Colonic mucosa (tissue), 4 donors: ENCODE measurements at regions not wholly inside any gene's neighbourhood (a gene's known extent, or its start where the extent isn't known, plus 50 kb on each side); places are given as distances from the start of the nearest gene placed in this dataset.

Source experiments
- DNase-seq: peaks from one replicate; pipeline ENCODE4 v3.0.0-alpha.2; 2020
- H3K27ac ChIP-seq: fragments of 200-600 bp; one replicate; pipeline ENCODE4 v1.8.0; 2021
- H3K27me3 ChIP-seq: fragments of 200-600 bp; one replicate; pipeline ENCODE4 v1.8.0; 2021
- H3K36me3 ChIP-seq: fragments of 200-600 bp; one replicate; pipeline ENCODE4 v1.8.0; 2021
- H3K4me1 ChIP-seq: fragments of 200-600 bp; one replicate; pipeline ENCODE4 v1.8.0; 2021; ENCODE audit warnings: mild to moderate bottlenecking
- H3K4me3 ChIP-seq: fragments of 200-600 bp; one replicate; pipeline ENCODE4 v1.8.0; 2021
- H3K9ac ChIP-seq, 2 donors: one replicate each; pipeline ENCODE4 v1.7.0; 2013; ENCODE audit warnings: control low read depth in 2 of 2, low read depth in 2 of 2, low read length in 2 of 2
- H3K9me3 ChIP-seq: fragments of 200-600 bp; one replicate; pipeline ENCODE4 v1.8.0; 2021
- CTCF ChIP-seq: fragments of 200-600 bp; IDR thresholded peaks from one replicate; pipeline ENCODE4 v1.8.0; 2022; ENCODE audit warnings: antibody characterized with exemption, mild to moderate bottlenecking
- intact Hi-C: fragments of 100-400 bp; cut with DNase I; formaldehyde crosslinking; loops from one replicate; pipeline ENCODE4 v1.14.1; 2022
- donor health status: healthy.
- donor health status: DM: no; HTN: no; CAD: no.
- donor health status: DM: no; HTN: no; CAD: no.

DNA sequence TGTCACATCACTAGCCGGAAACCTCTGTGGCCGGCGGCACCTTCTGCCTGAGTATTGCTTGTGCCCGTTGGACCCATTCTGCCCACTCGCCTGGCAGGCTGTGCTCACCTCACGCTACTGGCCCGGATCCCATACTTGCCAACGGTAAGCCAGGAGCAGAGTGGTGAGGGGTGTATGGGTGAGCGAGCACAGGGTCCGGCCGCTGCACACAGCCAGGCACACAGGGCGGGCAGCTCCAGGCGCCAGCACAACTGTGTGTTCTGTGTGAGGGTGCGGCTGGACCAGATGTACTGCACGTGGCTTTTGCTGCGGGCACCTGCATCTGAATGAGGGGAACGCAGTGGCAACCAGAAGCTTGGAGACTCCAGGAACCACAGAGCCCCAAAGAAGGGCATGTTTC lies 455.7 kb downstream of the CDH8 start:
- Histone ChIP-seq H3K27me3 (no peaks in the 10 kb centered on the region), H3K27ac (no peak overlapping the region), H3K4me3 (no peak overlapping the region), H3K4me1 (no peaks in the 10 kb centered on the region), H3K9me3 (no peaks in the 10 kb centered on the region), H3K36me3 (no peaks in the 10 kb centered on the region), H3K9ac (no peak overlapping the region)
- DNase-seq, result no peak
- TF ChIP-seq CTCF, result no peak
- intact Hi-C loops, result no loop called here

GRCh38 chr16:61579195-61579594 lies 457.0 kb downstream of the CDH8 start:
- intact Hi-C loops, result no loop called here
- Histone ChIP-seq H3K4me3 (no peak overlapping the region), H3K27ac (no peak overlapping the region), H3K27me3 (no peaks in the 10 kb centered on the region), H3K4me1 (no peaks in the 10 kb centered on the region), H3K9ac (no peak overlapping the region), H3K36me3 (no peaks in the 10 kb centered on the region), H3K9me3 (no peaks in the 10 kb centered on the region)
- TF ChIP-seq CTCF, result no peak
- DNase-seq, result no peak

DNA sequence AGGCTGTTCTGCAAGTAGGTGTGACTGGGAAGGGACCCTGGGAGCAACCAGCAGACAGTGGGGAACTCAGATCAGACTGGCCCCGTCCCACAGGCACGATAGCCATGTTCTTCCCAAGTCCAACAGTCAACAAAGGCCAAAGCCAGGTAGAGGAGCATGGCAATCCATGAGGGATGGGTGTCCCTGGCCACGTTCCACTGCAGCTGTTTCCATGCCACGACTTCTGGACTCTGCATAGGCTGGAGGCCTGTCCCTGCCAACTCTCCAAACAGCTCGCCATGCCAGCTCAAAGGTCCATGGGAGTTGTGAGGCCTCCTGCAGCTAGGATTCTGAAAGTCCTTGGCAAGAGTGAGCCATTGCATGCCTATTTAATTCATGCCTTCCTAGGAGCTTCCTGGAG lies 459.8 kb downstream of the CDH8 start:
- Histone ChIP-seq H3K9me3 (no peaks in the 10 kb centered on the region), H3K36me3 (no peaks in the 10 kb centered on the region), H3K27me3 (no peaks in the 10 kb centered on the region), H3K4me3 (no peak overlapping the region), H3K9ac (no peak overlapping the region), H3K27ac (no peak overlapping the region), H3K4me1 (no peaks in the 10 kb centered on the region)
- TF ChIP-seq CTCF, result no peak
- DNase-seq, result no peak
- intact Hi-C loops, result no loop called here

DNA sequence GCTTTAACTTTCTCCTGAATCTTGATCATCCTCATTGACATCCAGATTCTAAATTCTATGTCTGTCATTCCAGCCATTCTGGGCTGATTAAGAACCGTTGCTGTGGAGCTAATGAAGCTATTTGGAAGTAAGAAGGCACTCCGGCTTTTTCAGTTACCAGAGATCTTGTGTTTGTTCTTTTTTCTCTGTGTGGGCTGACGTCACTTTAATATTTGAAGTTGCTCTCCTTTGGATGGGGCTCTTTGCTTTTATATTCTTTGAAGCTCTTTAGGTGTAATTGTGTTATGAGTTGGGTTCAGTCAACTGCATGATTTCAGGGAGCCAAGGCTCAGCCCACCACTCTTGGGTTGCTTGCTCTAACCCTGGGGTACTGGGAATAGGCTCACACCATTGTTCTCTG lies 460.6 kb downstream of the CDH8 start:
- H3K4me3 ChIP-seq, result no peak overlapping the region
- no peak for TF ChIP-seq CTCF

DNA sequence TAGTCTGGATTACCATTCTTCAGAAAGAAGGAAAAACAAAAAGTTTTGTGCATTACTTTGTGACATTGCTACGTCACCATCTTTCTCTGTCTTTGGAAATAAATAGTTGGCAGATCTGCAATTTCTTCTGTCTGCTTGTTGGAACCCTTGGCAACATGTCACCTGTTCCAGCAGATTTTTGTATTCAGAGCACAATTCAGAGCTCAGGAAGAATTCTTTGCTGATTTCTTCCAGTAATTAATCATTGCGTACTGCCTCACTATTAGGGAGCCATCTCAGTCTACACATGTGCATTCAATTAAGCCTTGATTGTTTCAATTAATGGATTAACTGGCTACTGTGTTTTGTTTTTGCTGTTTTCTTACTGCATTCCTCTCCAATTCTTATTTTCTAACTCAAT lies 467.2 kb downstream of the CDH8 start:
- DNase-seq, result no peak
- TF ChIP-seq CTCF, result no peak
- H3K4me1 ChIP-seq, result no peaks in the 10 kb centered on the region
- no peak overlapping the region for H3K9ac ChIP-seq
- no peaks in the 10 kb centered on the region for H3K36me3 ChIP-seq
- intact Hi-C loops, result no loop called here
- H3K9me3 ChIP-seq, result no peaks in the 10 kb centered on the region
- no peak overlapping the region for H3K27ac ChIP-seq
- no peaks in the 10 kb centered on the region for H3K27me3 ChIP-seq
- H3K4me3 ChIP-seq, result no peak overlapping the region

More for the DNA sequence above, 460.6 kb downstream of the CDH8 start:
- no peak for DNase-seq
- intact Hi-C loops, result no loop called here
- Histone ChIP-seq H3K4me1 (no peaks in the 10 kb centered on the region), H3K9me3 (no peaks in the 10 kb centered on the region), H3K9ac (no peak overlapping the region), H3K36me3 (no peaks in the 10 kb centered on the region), H3K27ac (no peak overlapping the region), H3K27me3 (no peaks in the 10 kb centered on the region)

DNA sequence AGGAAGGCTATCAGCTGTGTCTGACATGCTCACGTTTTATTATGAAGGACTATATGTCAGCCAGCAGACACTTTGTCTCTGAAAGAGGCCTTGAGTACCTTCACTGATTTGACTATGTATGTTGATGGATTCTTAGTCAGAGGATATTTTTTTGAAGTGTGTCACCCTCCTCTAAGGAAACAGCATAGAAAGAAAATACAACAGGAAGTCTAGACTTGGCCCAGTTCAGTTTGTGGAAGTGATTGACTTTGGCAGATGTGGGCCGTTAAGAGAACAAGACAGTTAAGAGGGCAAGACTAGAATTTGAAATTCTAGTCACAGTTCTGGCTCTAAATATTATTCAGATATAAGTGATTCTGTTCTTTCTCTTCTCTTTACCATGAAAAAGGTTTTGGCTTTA lies 471.5 kb downstream of the CDH8 start:
- no peaks in the 10 kb centered on the region for H3K27me3 ChIP-seq
- no peaks in the 10 kb centered on the region for H3K4me1 ChIP-seq
- H3K36me3 ChIP-seq, result no peaks in the 10 kb centered on the region

More for the DNA sequence above, 471.5 kb downstream of the CDH8 start:
- H3K4me3 ChIP-seq, result no peak overlapping the region
- H3K9ac ChIP-seq, result no peak overlapping the region
- no peak for DNase-seq
- no peak overlapping the region for H3K27ac ChIP-seq
- intact Hi-C loops, result no loop called here
- TF ChIP-seq CTCF, result no peak
- no peaks in the 10 kb centered on the region for H3K9me3 ChIP-seq
